Adrenal gland (tissue), 9 donors: ENCODE measurements at regions not wholly inside any gene's neighbourhood (a gene's known extent, or its start where the extent isn't known, plus 50 kb on each side); places are given as distances from the start of the nearest gene placed in this dataset.

ENCODE experiments used
- DNase-seq, 7 donors: peaks; one replicate each; pipeline ENCODE4 v3.0.0-alpha.2; 2019 to 2020
- H3K27ac ChIP-seq, 5 donors: fragments of 200-600 bp; sonication (generic) in 4 of 5; 1 replicate in 3 of 5; 2 replicates in 2 of 5; pipeline versions ENCODE4 v1.5.1 to v1.8.0; 2016 to 2020; ENCODE audit warnings: mild to moderate bottlenecking in 1 of 5
- H3K27me3 ChIP-seq: fragments of 200-600 bp; 2 replicates; pipeline ENCODE4 v1.8.0; 2021
- H3K36me3 ChIP-seq, 2 donors: fragments of 200-600 bp; replicated peaks in 1 of 2; 1 replicate in 1 of 2; 2 replicates in 1 of 2; pipeline versions ENCODE4 v1.5.1 to v1.8.0; 2018 to 2022
- H3K4me1 ChIP-seq, 2 donors: fragments of 200-600 bp; replicated peaks in 1 of 2; 1 replicate in 1 of 2; 2 replicates in 1 of 2; pipeline versions ENCODE4 v1.5.1 to v1.8.0; 2018 to 2021
- H3K4me3 ChIP-seq, 4 donors: fragments of 200-600 bp; sonication (generic) in 3 of 4; one replicate each; pipeline ENCODE4 v1.5.1; 2016 to 2018
- H3K9me3 ChIP-seq, 3 donors: fragments of 200-600 bp; sonication (generic) in 1 of 3; replicated peaks in 1 of 3; 1 replicate in 2 of 3; 2 replicates in 1 of 3; pipeline versions ENCODE4 v1.5.1 to v1.8.0; 2016 to 2021
- POLR2A ChIP-seq, 2 donors: fragments of 450-650 bp; IDR thresholded peaks; one replicate each; pipeline ENCODE4 v1.6.1; 2017; ENCODE audit warnings: antibody characterized with exemption in 2 of 2, mild to moderate bottlenecking in 2 of 2, moderate library complexity in 1 of 2
- WGBS, 4 donors: extraction: QIAGEN DNeasy Blood & Tissue Kit in 2 of 4; methylation state at CpG; one replicate each; pipeline versions ENCODE4 v1.1.5 to v1.1.7; 2013 to 2017; 5-methylcytosine and 5-hydroxymethylcytosine counted together
- intact Hi-C, 2 donors: fragments of 100-400 bp; cut with DNase I; formaldehyde crosslinking; loops; one replicate each; pipeline versions ENCODE4 v1.14.1 to v1.15.0; 2022 to 2023
- TF ChIP-seq, protein P1 (sequence below), 6 experiments: fragments of 450-650 bp in 4 of 6; fragments of 200-600 bp in 2 of 6; sonication (generic) in 1 of 6; IDR thresholded peaks; 1 replicate in 5 of 6; 2 replicates in 1 of 6; pipeline versions ENCODE4 v1.5.1 to v1.8.0; 2016 to 2021; ENCODE audit warnings: antibody characterized with exemption in 6 of 6, mild to moderate bottlenecking in 2 of 6, moderate library complexity in 1 of 6
- donor health status: healthy with polysubstance abuse.
- donor health status: Bipolar disorder and iron deficiency.
- donor health status: DM: yes; HTN: yes; CAD: no.
- donor health status: DM: no; HTN: no; CAD: no.
- donor health status: DM: no; HTN: no; CAD: no.

DNA sequence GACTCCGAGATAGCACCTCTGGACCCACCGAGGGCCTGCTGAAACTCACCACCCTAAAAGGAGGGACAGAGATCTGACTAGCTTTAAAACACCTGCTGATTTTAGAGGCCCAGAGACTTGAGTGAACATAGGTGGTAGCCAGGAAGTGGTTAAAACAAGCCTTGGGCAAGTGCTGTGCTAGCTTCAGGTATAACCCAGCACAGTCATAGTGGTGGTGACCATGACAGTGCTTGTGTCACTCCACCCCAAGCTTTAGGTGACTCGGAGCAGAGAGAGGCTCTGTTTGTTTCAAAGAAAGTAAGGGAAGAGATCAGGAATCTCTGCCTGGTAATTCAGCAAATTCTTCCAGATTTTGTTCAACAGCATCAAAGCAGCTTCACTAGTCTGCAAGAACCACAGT lies 641.1 kb upstream of the BCHE start:
- no peak for DNase-seq
- H3K9me3 ChIP-seq: no peaks in the 10 kb centered on the region
- H3K36me3 ChIP-seq: no peaks in the 10 kb centered on the region
- WGBS, 4 donors: 50 to 82% (median 73%) methylated on average over 3 of the region's 3 CpGs
- intact Hi-C loops: no loop called here
- no peaks in the 10 kb centered on the region for H3K27me3 ChIP-seq
- no peak for TF ChIP-seq POLR2A (IDR thresholded peaks at IDR 0.05)
- TF ChIP-seq, protein P1, sequence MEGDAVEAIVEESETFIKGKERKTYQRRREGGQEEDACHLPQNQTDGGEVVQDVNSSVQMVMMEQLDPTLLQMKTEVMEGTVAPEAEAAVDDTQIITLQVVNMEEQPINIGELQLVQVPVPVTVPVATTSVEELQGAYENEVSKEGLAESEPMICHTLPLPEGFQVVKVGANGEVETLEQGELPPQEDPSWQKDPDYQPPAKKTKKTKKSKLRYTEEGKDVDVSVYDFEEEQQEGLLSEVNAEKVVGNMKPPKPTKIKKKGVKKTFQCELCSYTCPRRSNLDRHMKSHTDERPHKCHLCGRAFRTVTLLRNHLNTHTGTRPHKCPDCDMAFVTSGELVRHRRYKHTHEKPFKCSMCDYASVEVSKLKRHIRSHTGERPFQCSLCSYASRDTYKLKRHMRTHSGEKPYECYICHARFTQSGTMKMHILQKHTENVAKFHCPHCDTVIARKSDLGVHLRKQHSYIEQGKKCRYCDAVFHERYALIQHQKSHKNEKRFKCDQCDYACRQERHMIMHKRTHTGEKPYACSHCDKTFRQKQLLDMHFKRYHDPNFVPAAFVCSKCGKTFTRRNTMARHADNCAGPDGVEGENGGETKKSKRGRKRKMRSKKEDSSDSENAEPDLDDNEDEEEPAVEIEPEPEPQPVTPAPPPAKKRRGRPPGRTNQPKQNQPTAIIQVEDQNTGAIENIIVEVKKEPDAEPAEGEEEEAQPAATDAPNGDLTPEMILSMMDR (IDR thresholded peaks at IDR 0.05): no peak
- H3K4me3 ChIP-seq: no peak overlapping the region
- no peak overlapping the region for H3K27ac ChIP-seq
- no peaks in the 10 kb centered on the region for H3K4me1 ChIP-seq

DNA sequence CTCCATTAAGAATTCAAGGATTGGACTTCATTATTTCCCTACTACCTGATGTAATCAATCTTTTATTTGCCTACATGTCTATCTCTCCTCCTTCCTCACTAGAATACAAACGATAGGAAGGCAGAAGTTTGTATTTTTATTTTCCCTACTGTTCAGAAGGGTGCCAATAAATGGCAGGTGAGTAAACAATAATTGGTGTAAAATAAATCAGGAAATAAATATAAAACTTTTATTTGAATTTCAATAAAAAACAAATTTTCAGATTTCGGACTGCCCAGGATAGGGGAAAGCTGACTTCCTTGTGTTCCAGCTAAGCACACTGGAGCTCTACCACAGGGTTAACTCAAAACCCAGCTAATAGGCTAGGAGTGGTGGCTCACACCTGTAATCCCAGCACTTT lies 636.3 kb upstream of the BCHE start:
- TF ChIP-seq, protein P1 (IDR thresholded peaks at IDR 0.05): no peak
- TF ChIP-seq POLR2A (IDR thresholded peaks at IDR 0.05): no peak
- H3K4me1 ChIP-seq: no peaks in the 10 kb centered on the region
- no peaks in the 10 kb centered on the region for H3K9me3 ChIP-seq
- H3K4me3 ChIP-seq: no peak overlapping the region
- H3K36me3 ChIP-seq: no peaks in the 10 kb centered on the region
- DNase-seq: no peak
- no peaks in the 10 kb centered on the region for H3K27me3 ChIP-seq
- no peak overlapping the region for H3K27ac ChIP-seq
- WGBS, 4 donors: 50 to 77% (median 68%) methylated on average over 2 of the region's 2 CpGs
- intact Hi-C loops: no loop called here

DNA sequence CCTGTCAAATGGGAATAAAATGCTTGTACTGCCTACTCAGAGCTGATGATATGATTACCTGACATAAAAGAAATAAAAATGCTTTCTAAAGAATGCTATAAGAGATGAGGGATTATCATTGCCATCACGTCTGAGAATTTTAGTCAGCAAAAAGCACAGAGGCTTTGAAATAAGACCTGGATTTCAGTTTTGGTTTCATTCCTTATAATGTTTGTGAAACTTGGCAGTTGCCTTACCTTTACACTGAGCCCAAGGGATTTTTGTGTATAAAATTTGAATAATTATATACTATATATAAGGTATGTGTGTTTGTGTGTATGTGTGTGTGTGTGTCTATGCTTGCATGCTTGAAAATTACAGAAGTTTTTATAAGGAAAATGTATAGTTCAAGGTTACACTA lies 634.8 kb upstream of the BCHE start:
- intact Hi-C loops: no loop called here
- H3K9me3 ChIP-seq: no peaks in the 10 kb centered on the region
- no peak overlapping the region for H3K4me3 ChIP-seq
- WGBS, 4 donors: 29 to 41% (median 35%) methylated on average over 1 of the region's 1 CpG
- no peaks in the 10 kb centered on the region for H3K36me3 ChIP-seq
- H3K27ac ChIP-seq: no peak overlapping the region
- H3K4me1 ChIP-seq: no peaks in the 10 kb centered on the region
- DNase-seq: no peak
- H3K27me3 ChIP-seq: no peaks in the 10 kb centered on the region
- TF ChIP-seq POLR2A (IDR thresholded peaks at IDR 0.05): no peak
- TF ChIP-seq, protein P1 (IDR thresholded peaks at IDR 0.05): no peak

DNA sequence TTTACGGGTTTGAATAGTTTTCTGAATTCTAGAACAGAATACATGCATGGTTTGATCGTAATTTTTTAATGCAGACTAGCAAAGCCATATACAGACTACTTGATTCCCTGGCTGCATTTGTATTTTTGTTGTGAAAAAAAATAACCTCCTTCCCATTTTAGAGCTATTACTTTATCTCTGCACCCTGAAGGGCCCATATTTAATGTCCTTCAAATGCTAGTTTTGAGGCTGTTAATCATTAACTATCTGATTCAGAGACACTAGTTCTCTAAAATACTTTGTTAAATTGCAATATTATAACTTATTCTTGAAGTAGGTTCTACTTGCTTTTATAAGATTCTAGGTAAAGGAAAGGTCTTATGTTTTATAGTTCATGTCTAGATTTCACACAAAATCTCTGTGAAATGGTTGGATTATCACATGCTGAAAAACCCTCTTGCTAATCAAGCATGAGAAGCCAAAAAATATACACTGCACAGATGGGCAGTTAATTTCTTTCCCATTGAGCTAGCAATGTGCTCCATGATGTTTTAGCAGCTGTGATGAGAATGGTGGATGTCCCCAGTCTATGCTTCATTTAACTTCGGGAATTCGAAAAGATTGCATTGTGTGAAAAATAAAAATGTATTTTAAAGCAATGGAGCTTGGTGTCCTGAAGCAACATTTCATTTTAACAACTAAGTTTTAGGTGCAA lies 634.0 kb upstream of the BCHE start:
- WGBS, 4 donors: 78 to 89% (median 81%) methylated on average over 4 of the region's 4 CpGs
- no peak overlapping the region for H3K4me3 ChIP-seq
- no peaks in the 10 kb centered on the region for H3K27me3 ChIP-seq
- intact Hi-C loops: no loop called here
- TF ChIP-seq, protein P1 (IDR thresholded peaks at IDR 0.05): no peak
- TF ChIP-seq POLR2A (IDR thresholded peaks at IDR 0.05): no peak
- no peak for DNase-seq
- H3K36me3 ChIP-seq: no peaks in the 10 kb centered on the region
- no peaks in the 10 kb centered on the region for H3K9me3 ChIP-seq
- no peak overlapping the region for H3K27ac ChIP-seq
- no peaks in the 10 kb centered on the region for H3K4me1 ChIP-seq
